ENCODE measurements at regions not wholly inside any gene's neighbourhood (a gene's known extent, or its start where the extent isn't known, plus 50 kb on each side); places are given as distances from the start of the nearest gene placed in this dataset.

DNA sequence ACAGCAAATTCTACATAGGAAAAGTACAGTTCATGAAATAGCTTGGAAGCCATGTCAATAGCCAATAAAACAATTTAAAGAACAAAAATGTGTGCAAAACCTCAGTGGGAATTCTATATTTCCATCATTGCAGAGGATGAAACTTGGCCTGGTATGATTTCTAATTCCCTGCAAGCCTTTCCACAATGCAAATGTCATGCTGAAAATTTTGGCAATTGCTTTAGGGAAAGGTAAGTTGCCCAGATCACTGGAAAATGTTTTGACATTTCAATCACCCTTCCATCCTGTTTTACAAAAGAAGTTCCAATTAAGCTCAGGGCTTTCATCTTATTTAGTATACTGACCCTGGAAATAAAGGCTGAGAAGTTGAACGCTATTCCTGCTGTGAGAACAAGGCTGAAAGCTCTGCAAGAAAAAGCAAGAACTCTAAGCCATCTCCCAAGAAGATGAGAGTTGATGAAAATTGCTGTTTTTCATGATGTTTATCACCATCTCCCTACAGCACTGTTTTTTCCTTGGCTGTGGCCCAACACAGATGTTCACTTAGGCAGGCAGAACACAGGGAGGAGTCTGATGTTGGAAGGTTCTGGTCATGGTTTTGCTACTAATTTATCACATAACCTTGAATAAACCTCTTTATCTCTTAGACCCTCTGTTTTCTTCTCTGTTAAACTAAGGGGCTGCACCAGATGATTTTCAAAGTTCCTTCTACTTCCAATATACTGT lies 263.7 kb downstream of the KCTD12 start:
- H3K4me1 Mint-ChIP-seq (ENCODE audit: low read depth, unreplicated experiment): peaks cover 9% of the 10 kb centered on the region
- H3K4me2 ChIP-seq (ENCODE audit: low read length): no peak overlapping the region
- no peaks in the 10 kb centered on the region for H3K4me1 ChIP-seq (ENCODE audit: insufficient read depth, low read length)
- no peak for TF ChIP-seq EZH2 (IDR thresholded peaks at IDR 0.05; ENCODE audit: insufficient read depth, low read length)
- no peak for TF ChIP-seq CTCF (IDR thresholded peaks at IDR 0.05; ENCODE audit: insufficient read depth, low read depth, low read length)
- FAIRE-seq (no peak), DNase-seq (ENCODE audit: low read depth) (no peak)
- no peaks in the 10 kb centered on the region for H3K36me3 ChIP-seq (ENCODE audit: insufficient read depth, low read length)
- H3K9ac ChIP-seq (ENCODE audit: low read length): no peak overlapping the region
- H3K4me3 Mint-ChIP-seq (ENCODE audit: unreplicated experiment): no peak overlapping the region
- peaks cover 3% of the 10 kb centered on the region for H3K9me3 Mint-ChIP-seq (ENCODE audit: unreplicated experiment)
- no peak overlapping the region for H3K27ac ChIP-seq (ENCODE audit: low read depth, low read length)
- no peaks in the 10 kb centered on the region for H4K20me1 ChIP-seq (ENCODE audit: insufficient read depth, low read length)
- H3K27me3 ChIP-seq (ENCODE audit: insufficient read depth, low read length): no peaks in the 10 kb centered on the region
- H3K27me3 Mint-ChIP-seq (ENCODE audit: low read depth, unreplicated experiment): peaks cover 5% of the 10 kb centered on the region
- H3K9me3 ChIP-seq (ENCODE audit: insufficient read depth, low read depth, low read length): no peaks in the 10 kb centered on the region
- no peaks in the 10 kb centered on the region for H3K36me3 Mint-ChIP-seq (ENCODE audit: low read depth, unreplicated experiment)
- no peak overlapping the region for H3K4me3 ChIP-seq (ENCODE audit: insufficient read depth, low read depth, low read length)
- no peaks in the 10 kb centered on the region for H3K79me2 ChIP-seq (ENCODE audit: insufficient read depth, low read length)
- no peak overlapping the region for H3K27ac Mint-ChIP-seq (ENCODE audit: unreplicated experiment)
- no peak overlapping the region for H2AFZ ChIP-seq (ENCODE audit: low read depth, low read length)

- no peak overlapping the region for H3K9ac ChIP-seq (ENCODE audit: low read length)
- H3K36me3 ChIP-seq (ENCODE audit: insufficient read depth, low read length): no peaks in the 10 kb centered on the region
- H3K4me1 ChIP-seq (ENCODE audit: insufficient read depth, low read length): no peaks in the 10 kb centered on the region
- Mint-ChIP-seq H3K4me1 (ENCODE audit: low read depth, unreplicated experiment) (peaks cover 9% of the 10 kb centered on the region), H3K4me3 (ENCODE audit: unreplicated experiment) (no peak overlapping the region), H3K9me3 (ENCODE audit: unreplicated experiment) (peaks cover 3% of the 10 kb centered on the region), H3K27me3 (ENCODE audit: low read depth, unreplicated experiment) (peaks cover 5% of the 10 kb centered on the region), H3K27ac (ENCODE audit: unreplicated experiment) (no peak overlapping the region), H3K36me3 (ENCODE audit: low read depth, unreplicated experiment) (no peaks in the 10 kb centered on the region)
- TF ChIP-seq CTCF (IDR thresholded peaks at IDR 0.05; ENCODE audit: insufficient read depth, low read depth, low read length): no peak
- TF ChIP-seq EZH2 (IDR thresholded peaks at IDR 0.05; ENCODE audit: insufficient read depth, low read length): no peak
- FAIRE-seq: no peak
- no peak overlapping the region for H3K4me3 ChIP-seq (ENCODE audit: insufficient read depth, low read depth, low read length)
- no peak overlapping the region for H3K4me2 ChIP-seq (ENCODE audit: low read length)
- no peak overlapping the region for H2AFZ ChIP-seq (ENCODE audit: low read depth, low read length)
- no peaks in the 10 kb centered on the region for H3K9me3 ChIP-seq (ENCODE audit: insufficient read depth, low read depth, low read length)
- H3K79me2 ChIP-seq (ENCODE audit: insufficient read depth, low read length): no peaks in the 10 kb centered on the region
- no peak overlapping the region for H3K27ac ChIP-seq (ENCODE audit: low read depth, low read length)
- no peak for DNase-seq (ENCODE audit: low read depth)
- H4K20me1 ChIP-seq (ENCODE audit: insufficient read depth, low read length): no peaks in the 10 kb centered on the region
- no peaks in the 10 kb centered on the region for H3K27me3 ChIP-seq (ENCODE audit: insufficient read depth, low read length)
Observed at GRCh38 chr13:76621705-76622104, 264.5 kb downstream of the KCTD12 start.

- H3K79me2 ChIP-seq (ENCODE audit: insufficient read depth, low read length): no peaks in the 10 kb centered on the region
- H3K9me3 Mint-ChIP-seq (ENCODE audit: unreplicated experiment): no peaks in the 10 kb centered on the region
Observed at GRCh38 chr13:76620036-76620435, 266.2 kb downstream of the KCTD12 start.

More at GRCh38 chr13:76620036-76620435, 266.2 kb downstream of the KCTD12 start:
- Histone ChIP-seq H3K9ac (ENCODE audit: low read length) (no peak overlapping the region), H4K20me1 (ENCODE audit: insufficient read depth, low read length) (no peaks in the 10 kb centered on the region), H3K9me3 (ENCODE audit: insufficient read depth, low read depth, low read length) (no peaks in the 10 kb centered on the region), H3K27ac (ENCODE audit: low read depth, low read length) (no peak overlapping the region), H3K4me3 (ENCODE audit: insufficient read depth, low read depth, low read length) (no peak overlapping the region), H3K4me1 (ENCODE audit: insufficient read depth, low read length) (no peaks in the 10 kb centered on the region), H3K36me3 (ENCODE audit: insufficient read depth, low read length) (no peaks in the 10 kb centered on the region), H2AFZ (ENCODE audit: low read depth, low read length) (no peak overlapping the region), H3K27me3 (ENCODE audit: insufficient read depth, low read length) (no peaks in the 10 kb centered on the region), H3K4me2 (ENCODE audit: low read length) (no peak overlapping the region)
- peak; percentile 41 for DNase-seq (ENCODE audit: low read depth)
- Mint-ChIP-seq H3K27me3 (ENCODE audit: low read depth, unreplicated experiment) (peaks cover 5% of the 10 kb centered on the region), H3K36me3 (ENCODE audit: low read depth, unreplicated experiment) (no peaks in the 10 kb centered on the region), H3K4me1 (ENCODE audit: low read depth, unreplicated experiment) (peaks cover 9% of the 10 kb centered on the region), H3K4me3 (ENCODE audit: unreplicated experiment) (no peak overlapping the region), H3K27ac (ENCODE audit: unreplicated experiment) (no peak overlapping the region)
- TF ChIP-seq EZH2 (IDR thresholded peaks at IDR 0.05; ENCODE audit: insufficient read depth, low read length) (no peak), CTCF (IDR thresholded peaks at IDR 0.05; ENCODE audit: insufficient read depth, low read depth, low read length) (no peak)
- FAIRE-seq: no peak
